ENCODE measurements at regions not wholly inside any gene's neighbourhood (a gene's known extent, or its start where the extent isn't known, plus 50 kb on each side); places are given as distances from the start of the nearest gene placed in this dataset.

GRCh38 chr2:147177071-147177857, 667.6 kb upstream of the ACVR2A start:
- in situ Hi-C loops (cut with MboI; ENCODE audit: low pct_unique_long_range_greater_than_20kb, low sequenced_read_pairs, unreplicated experiment) = no loop called here
- TF ChIP-seq CTCF (IDR thresholded peaks at IDR 0.05; ENCODE audit: extremely low read depth, insufficient read depth, missing control alignments) = no peak
- no peak for DNase-seq (ENCODE audit: low spot score)

GRCh38 chr2:147174824-147175254, 670.0 kb upstream of the ACVR2A start:
- no peak for TF ChIP-seq CTCF (IDR thresholded peaks at IDR 0.05; ENCODE audit: extremely low read depth, insufficient read depth, missing control alignments)
- DNase-seq (ENCODE audit: low spot score) = no peak
- in situ Hi-C loops (cut with MboI; ENCODE audit: low pct_unique_long_range_greater_than_20kb, low sequenced_read_pairs, unreplicated experiment) = no loop called here

- DNase-seq (ENCODE audit: low spot score) = no peak
- in situ Hi-C loops (cut with MboI; ENCODE audit: low pct_unique_long_range_greater_than_20kb, low sequenced_read_pairs, unreplicated experiment) = no loop called here
- TF ChIP-seq CTCF (IDR thresholded peaks at IDR 0.05; ENCODE audit: extremely low read depth, insufficient read depth, missing control alignments) = no peak
Observed at GRCh38 chr2:147173798-147174197, 671.0 kb upstream of the ACVR2A start.

- in situ Hi-C loops (cut with MboI; ENCODE audit: low pct_unique_long_range_greater_than_20kb, low sequenced_read_pairs, unreplicated experiment) = no loop called here
- no peak for DNase-seq (ENCODE audit: low spot score)
- TF ChIP-seq CTCF (IDR thresholded peaks at IDR 0.05; ENCODE audit: extremely low read depth, insufficient read depth, missing control alignments) = no peak
Observed at GRCh38 chr2:147173189-147173581, 671.6 kb upstream of the ACVR2A start.

GRCh38 chr2:147172493-147173188, 672.2 kb upstream of the ACVR2A start:
- in situ Hi-C loops (cut with MboI; ENCODE audit: low pct_unique_long_range_greater_than_20kb, low sequenced_read_pairs, unreplicated experiment) = no loop called here
- no peak for DNase-seq (ENCODE audit: low spot score)
- TF ChIP-seq CTCF (IDR thresholded peaks at IDR 0.05; ENCODE audit: extremely low read depth, insufficient read depth, missing control alignments) = no peak

- in situ Hi-C loops (cut with MboI; ENCODE audit: low pct_unique_long_range_greater_than_20kb, low sequenced_read_pairs, unreplicated experiment) = no loop called here
- TF ChIP-seq CTCF (IDR thresholded peaks at IDR 0.05; ENCODE audit: extremely low read depth, insufficient read depth, missing control alignments) = no peak
Observed at GRCh38 chr2:147171941-147172340, 672.9 kb upstream of the ACVR2A start.

More at GRCh38 chr2:147171941-147172340, 672.9 kb upstream of the ACVR2A start:
- DNase-seq (ENCODE audit: low spot score) = no peak

All from GM13977 (cell line).